GM19395 (cell line): ENCODE measurements at regions not wholly inside any gene's neighbourhood (a gene's known extent, or its start where the extent isn't known, plus 50 kb on each side); places are given as distances from the start of the nearest gene placed in this dataset.

ENCODE experiments used
- ATAC-seq: cut with Tn5 transposase; IDR thresholded peaks from one replicate; pipeline ENCODE4 v1.9.1; 2021; ENCODE audit warnings: mild to moderate bottlenecking, moderate library complexity; ENCODE audit not compliant: unreplicated experiment

DNA sequence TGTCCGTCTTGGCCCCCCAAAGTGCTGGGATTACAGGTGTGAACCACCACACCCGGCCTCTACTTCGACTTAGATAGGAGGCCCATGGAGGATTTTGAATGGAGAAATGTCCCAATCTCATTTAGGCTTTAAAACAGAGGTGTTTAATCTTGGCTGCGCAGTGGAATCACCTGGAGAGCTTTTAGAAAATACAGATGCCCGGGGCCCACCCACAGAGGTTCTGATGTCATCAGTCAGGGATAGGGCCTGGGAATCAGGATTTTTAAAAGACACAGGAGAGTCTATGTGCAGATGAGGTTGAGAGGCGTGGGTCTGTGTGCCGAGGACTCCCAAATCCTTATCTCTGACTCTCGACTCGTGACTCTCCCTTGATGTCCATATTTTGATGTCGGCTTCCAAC is 124.0 kb upstream of the BOD1 start:
- ATAC-seq: no peak

DNA sequence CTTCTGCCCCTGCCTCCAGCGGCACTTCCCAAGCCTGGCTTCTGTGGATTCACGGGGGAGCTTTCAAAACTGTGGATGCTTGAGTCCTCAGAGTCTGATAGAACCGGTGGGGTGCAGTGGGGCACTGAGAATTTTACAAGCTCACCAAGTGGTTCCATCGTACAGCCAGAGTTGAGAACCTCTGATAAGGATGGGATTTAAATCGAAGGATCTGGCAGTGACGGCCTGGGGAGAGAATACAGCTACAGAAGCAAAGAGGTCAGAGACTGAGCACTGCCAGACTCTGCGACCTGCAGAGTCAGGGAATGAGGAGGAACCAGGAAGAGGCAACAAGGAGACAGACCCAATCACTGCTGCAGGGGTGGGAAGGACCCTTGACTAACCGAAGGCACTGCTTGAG is 124.6 kb upstream of the BOD1 start:
- ATAC-seq: no peak

- ATAC-seq: peak; percentile 10
Observed at GRCh38 chr5:173741729-173742431, 125.4 kb upstream of the BOD1 start.

DNA sequence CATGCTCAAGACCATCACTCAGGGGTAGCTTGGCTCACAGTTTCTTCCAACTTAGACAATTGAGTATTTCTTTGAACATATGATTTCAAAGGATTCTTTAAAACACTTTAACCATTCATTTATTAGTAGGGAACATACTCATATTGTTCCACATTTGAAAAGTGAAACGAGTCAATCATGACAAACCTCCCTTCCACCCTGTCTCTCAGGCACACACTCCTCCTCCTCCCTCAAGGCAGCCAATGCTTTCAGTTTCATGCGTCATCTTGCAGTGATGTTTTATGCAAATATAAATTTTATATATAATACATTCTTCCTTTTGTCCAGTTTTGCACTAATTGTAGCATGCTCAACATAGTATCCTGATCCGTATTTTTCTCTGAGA is 126.0 kb upstream of the BOD1 start:
- peak; percentile 78 for ATAC-seq

GRCh38 chr5:173743641-173744343 is 127.3 kb upstream of the BOD1 start:
- ATAC-seq: peak; percentile 48

DNA sequence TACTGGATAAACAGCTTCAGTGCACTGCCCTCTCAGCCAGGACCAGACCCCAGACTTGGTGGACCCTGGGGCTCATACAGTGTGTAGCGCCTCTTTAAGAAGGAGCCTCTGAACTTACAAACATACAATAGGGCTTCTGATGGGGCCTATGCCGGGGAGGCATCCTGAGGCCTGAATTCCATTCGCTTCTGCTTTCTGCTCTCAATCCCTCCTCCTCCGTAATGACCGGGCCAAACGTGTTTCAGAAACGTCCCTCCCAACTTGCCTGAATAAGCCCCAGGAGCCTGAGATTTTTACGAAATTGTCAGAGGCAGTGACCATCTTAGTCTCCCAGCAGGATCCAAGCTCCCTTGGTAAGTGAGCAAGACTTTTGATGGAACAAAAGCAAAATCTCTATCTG is 128.1 kb upstream of the BOD1 start:
- peak; percentile 1 for ATAC-seq

DNA sequence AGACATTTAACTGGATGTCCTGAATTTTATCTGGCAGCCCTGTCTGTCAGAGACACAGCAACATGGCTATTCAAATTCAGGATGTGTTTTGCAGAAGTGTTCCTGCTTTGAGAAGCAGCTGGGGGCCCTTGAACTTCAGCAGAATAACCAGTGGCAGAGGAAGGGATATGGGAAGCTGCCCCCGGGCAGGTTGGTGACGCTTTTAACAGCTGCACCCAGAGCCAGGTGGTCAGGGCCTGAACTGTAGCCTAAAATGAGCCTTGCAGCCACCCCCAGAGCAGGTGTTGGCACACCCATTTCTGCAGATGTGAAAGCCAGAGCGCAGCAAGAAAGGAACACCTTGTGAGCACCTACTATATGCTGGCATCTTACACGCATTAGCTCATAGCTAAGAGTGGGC is 128.7 kb upstream of the BOD1 start:
- ATAC-seq: peak; percentile 50

GRCh38 chr5:173745557-173745956 is 129.1 kb upstream of the BOD1 start:
- ATAC-seq: no peak

DNA sequence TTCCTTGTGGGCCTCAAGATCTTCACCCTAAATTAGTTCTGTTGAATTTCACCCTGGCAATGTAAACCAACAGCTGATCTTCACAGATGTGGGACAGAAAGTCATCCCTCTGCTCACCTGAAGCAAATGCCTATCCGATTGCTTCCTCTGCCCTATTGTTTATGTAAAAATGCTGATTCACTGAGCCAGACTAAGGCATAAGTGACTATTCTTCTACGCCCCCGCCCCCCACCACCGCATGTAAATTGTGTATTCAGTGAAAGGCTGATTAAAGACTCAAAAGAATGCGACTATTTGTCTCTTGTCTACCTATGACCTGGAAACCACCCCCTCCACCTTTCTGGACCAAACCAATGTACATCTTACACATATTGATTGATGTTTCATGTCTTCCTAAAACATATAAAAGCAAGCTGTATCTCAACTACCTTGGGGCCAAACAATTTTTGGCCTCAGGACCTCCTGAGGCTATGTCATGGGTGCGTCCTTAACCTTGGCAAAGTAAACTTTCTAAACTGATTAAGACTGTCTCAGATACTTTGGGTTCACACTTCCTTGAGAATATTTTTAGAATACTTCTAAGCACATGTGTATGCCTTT is 129.7 kb upstream of the BOD1 start:
- ATAC-seq: no peak

DNA sequence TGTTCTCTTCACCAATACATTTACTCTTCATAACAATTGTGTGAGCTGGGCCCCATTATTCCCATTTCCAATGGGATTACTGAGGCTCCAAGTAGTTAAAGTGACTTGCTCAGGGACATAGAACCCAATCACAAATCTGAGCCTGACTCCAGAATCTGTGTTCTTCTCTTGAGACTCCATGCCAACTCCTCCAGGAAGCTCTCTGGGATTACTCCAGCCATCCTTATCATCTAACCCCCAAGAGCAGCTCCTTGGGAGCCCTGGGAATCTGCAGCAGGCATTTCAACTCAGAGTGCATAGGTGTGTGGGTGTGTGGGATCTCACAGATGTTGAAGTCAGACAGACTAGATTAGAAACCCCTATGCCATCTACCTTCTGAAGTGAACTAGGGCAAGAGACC is 131.4 kb upstream of the BOD1 start:
- ATAC-seq: no peak

- ATAC-seq: no peak
Observed at GRCh38 chr5:173750538-173751265, 134.3 kb upstream of the BOD1 start.

DNA sequence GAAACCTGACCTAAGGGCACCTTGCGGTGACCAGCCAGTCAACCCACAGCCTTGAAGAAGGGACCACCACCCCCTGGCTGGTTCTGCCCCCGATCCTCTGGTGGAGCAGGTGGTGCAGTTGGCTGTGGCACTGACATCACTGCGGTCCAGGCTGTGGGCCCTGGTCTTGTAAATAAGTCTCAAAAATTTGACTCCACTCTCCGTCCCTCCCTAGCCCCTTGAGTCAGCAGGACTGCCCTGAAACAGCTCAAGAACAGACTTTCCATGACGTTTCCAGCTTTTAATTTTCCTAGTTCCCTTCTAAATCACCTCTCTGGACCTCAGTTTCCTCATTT is 134.8 kb upstream of the BOD1 start:
- no peak for ATAC-seq

DNA sequence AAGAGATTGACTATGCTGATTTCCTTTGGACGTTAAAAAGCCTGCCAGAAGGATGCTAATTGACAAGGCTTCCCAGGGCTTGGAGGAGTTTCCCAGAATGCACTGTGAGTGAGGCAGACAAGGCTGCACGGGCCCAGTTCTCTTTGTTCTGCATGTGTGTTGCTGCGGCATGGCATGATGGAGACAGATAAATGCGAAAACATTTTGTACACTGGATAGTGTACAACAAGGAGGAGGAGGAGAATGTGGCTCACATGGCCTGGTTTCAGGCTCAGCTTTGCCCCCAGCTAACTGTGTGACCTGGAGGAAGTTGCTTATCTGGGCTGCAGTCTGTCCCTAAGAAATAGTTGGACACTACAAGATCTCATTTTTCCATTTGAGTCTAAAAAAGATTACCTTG is 135.5 kb upstream of the CPEB4 start:
- ATAC-seq: no peak

DNA sequence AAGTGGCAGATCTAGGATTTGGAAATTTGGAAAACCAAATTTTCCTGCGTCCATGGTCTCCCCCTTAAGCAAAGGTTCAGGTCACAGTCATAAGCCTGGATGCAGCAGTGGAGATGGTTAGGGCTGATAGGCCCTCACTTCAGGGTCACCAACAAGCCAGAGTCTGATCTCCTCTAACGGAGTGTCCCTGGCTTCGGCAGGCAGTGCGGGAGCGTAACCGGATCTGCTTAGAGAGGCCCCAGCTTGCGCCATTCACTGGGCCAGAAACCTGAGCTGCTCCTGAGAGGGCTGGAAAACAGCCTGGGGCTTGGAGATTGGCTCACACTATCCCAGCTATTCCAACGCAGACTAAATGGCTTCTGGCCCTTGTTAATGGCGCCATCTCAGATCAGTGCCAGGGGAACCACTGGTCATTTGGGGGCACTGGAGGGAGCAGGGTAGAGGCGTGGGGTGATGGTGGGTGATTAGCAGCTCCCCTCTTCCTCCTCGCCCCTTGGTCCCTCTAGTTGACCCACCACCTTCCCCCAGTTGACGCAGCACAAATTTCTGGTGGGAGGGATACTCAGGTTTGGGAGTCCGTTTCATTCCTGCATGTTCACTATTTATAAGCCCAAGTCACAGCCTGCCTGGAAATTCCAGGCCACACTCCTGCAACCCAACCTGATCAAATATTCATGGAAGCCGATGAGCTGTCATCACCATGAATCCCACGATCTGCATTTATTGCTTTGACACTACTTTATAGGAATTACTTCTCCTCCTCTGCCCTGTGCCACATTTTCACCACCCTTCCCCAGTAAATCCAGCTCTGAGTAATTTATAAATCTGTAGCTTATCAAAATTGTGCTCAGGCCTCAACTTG is 134.6 kb upstream of the CPEB4 start:
- no peak for ATAC-seq

- no peak for ATAC-seq
Observed at GRCh38 chr5:173755319-173755718, 132.8 kb upstream of the CPEB4 start.

DNA sequence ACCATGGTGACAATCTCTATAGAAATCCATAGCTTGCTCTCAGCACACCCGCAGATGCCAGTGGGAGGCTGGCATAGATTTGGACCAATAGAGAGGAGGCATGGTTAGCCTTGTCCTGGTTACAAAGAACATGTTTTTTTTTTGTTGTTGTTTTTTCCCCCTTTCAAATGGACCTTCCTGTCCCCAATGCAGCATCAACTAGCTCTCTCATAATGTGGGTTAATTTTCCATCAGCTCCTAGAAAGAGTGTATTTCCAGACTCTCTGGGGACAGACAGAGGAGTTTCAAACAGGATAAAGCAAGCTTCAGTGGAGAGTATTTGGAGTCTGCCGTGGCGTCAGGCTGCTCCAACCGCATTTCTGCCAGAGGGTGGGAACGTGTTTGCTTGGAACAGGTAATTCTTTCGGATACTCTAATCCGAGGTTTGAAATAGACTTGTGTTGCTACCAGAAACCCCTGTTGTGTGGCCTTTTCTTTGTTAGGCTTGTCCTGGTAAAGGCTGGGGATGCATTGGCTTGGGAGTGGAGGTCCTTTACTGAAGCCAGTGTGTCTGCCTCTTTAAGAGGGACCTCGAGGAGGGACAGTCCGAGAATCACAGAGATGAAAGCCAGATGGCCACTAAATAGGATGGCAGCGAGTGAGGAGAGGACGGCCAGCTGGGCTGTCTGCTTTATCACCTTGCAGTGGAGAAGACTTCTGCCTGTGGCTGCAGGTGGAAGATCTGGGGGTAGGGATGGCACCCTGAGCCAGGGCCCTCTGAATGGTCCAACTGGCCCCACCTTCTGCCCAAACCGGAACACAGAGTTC is 130.5 kb upstream of the CPEB4 start:
- ATAC-seq: no peak

- no peak for ATAC-seq
Observed at GRCh38 chr5:173758676-173759075, 129.5 kb upstream of the CPEB4 start.

DNA sequence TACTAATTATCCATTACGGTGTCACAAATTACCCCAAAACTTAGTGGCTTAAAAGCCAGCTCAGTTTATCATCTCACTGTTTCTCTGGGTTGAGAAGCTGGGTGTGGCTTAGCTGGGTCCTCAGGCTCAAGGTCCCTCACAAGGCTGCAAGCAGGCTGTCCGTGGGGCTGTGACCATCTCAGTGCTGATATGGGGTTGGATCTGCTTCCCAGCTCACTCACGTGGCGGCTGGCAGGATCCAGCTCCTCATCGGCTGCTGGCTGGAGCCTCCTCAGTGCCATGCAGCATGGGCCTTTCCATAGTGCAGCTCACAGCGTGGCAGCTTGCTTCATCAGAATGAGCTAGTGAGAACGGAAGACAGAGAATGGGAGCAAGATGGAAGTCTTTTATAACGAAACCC is 128.5 kb upstream of the CPEB4 start:
- no peak for ATAC-seq

- no peak for ATAC-seq
Observed at GRCh38 chr5:173760461-173761177, 127.5 kb upstream of the CPEB4 start.

GRCh38 chr5:173761178-173761513 is 127.0 kb upstream of the CPEB4 start:
- ATAC-seq: no peak
